ENCODE measurements at regions not wholly inside any gene's neighbourhood (a gene's known extent, or its start where the extent isn't known, plus 50 kb on each side); places are given as distances from the start of the nearest gene placed in this dataset.
"Not testable (repeated sequence)": the region's sequence is repeated elsewhere in the genome, so short reads cannot be mapped to it uniquely, and the experiment has no call there.

DNA sequence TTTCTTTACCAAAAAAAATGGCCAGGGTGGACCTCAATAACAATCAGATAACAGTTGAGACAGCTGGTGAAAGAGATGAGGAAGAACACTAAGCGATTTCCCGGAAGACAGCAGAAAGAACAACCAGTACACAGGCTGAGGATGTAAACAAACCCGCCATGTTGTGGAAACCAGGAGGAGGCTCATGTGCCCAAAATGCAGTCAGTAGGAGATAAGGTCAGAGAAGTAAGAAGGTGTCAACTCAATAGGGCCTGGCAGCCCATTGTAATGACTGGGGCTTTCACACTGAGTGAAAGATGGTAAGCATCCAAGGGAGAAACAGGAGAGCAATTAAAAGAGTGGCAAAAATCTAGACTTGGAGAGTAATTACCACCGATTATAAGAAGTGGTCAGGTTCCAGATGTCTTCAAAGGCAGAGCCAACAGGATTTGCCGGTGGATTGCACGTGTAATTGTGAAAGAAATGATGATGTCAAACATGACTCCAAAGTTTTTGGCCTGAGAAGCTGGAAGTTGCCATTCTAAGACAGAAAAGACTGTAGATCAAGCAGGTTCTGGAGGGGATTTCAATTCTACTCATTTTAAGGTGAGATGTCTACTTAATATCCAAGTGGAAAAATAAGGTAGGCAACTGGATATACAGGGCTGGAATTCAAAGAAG, 77.7 kb upstream of the CYP1B1 start:
- intact Hi-C loops (cut with DNase I) = no loop called here
- no peak for DNase-seq (ENCODE audit: low spot score)

DNA sequence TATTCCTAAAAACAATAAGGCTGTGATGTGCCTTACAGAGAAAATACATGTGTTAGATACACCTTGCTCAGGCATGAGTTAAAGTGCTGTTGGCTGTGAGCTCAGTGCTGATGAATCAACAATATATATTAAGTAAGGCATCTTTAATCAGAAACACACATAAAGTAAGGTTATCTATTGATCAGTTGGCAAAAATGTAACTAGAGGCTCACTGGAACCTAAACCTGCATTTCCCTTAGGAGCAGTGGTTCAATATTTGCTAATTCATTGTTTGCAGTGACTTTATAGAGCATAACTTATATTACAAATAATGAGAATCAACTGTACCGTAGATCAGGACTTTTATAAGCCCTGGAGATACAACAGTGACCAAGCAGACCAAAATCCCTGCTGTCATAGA, 77.0 kb upstream of the CYP1B1 start:
- no peak for DNase-seq (ENCODE audit: low spot score)
- intact Hi-C loops (cut with DNase I) = no loop called here

DNA sequence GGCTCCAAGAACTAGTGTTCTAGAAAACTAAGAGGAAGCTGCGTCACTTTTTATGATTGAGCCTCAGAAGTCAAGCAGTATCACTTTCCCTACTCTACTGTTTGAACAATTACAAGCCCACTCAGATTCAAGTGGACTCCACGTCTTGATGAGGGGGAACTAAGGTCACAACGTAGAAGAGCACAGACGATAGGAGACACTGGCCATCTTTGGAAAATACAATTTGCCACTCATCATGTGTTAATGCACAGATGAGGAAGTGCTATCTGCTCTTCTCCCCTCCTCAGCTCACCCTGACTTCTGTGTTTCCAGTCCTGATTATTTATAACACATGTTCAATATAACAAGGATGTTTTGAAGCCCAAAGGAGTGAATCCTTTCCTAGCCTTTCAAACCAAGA, 76.1 kb upstream of the CYP1B1 start:
- DNase-seq (ENCODE audit: low spot score) = no peak
- intact Hi-C loops (cut with DNase I) = no loop called here

DNA sequence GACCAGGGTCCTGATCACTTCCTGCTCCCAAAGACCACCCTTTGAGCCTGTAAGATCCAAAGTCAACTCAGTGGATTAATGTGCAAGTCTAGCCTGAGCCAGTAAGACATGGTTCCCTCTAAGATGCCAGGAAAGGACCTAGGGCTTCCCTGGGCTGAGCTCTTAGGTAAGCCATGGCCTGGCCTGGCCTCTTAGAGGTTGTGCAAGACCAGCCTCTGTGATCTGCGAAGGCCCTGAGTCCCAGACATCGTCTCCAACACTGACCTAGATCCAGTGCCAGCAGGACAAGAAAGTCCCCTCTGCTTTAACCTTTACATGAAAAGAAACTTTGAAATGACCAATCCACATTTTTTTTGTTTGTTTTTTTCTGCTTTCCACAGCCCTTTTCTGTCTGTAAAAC, 73.6 kb upstream of the CYP1B1 start:
- intact Hi-C loops (cut with DNase I) = no loop called here

DNA sequence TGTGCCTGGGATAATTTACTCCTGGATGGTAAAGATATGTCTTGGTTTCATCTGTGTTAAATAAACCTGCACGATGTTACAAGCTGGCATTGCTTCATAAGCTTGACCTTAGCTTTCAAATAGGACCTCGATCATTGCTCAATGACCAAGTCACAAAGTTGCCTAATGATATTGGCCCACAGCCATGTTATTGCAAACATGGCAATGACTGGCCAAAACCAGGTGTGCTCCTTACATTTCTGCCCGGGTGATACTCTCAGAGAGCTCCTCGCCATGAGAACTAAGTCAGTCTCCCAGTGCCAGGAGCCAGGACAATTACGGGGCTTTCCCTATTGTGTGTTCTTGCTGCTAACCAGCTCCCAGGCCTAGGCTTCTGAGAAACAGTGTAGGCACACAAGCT, 72.5 kb upstream of the CYP1B1 start:
- intact Hi-C loops (cut with DNase I) = no loop called here
- no peak for DNase-seq (ENCODE audit: low spot score)

More for the DNA sequence above, 73.6 kb upstream of the CYP1B1 start:
- no peak for DNase-seq (ENCODE audit: low spot score)

DNA sequence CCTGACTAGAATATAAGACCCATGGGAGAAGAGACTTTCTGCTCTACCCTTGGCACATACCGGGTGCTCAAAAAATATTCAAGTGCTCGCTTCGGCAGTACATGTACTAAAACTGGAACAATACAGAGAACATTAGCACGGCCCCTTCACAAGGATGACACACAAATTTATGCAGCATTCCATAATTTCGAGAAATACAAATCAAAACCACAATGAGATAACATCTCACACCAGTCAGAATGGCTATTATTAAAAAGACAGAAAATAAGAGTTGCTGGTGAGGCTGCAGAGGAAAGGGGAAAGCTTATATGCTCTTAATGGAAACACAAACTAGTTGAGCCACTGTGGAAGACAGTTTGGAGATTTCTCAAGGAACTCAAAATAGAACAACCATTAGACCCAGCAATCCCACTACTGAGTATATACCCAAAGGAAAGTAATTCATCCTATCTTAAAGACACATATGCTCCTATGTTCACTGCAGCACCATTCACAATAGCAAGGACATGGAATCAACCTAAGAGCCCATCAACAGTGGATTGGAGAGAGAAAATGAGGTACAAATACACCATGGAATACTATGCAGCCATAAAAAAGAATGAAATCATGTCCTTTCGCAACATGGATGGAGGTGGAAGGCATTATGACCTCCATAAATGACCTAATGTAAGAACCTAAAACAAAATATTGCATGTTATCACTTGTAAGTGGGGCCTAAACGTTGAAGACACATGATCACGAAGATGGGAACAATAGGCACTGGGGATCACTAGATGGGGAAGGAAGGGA, 71.6 kb upstream of the CYP1B1 start:
- no peak for DNase-seq (ENCODE audit: low spot score)
- intact Hi-C loops (cut with DNase I) = no loop called here

DNA sequence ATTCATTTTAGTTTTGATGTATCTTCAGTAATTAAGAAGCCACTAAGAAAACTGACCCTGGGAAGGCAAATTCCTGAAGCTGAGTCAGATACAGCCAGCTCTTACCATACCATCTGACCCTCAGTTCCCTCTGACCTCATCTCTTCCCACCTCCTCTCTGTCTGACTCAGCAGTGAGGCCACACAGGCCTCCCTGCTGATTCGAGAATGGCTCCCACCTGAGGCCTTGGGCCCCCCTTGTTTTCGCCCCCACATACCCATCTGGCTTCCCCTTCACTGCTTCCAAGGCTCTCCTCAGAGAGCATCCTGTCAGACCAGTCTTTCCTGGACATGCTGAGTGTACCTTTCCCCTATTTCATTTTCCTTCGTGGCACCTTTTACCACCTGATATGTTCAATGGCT, 71.0 kb upstream of the CYP1B1 start:
- DNase-seq (ENCODE audit: low spot score) = no peak
- intact Hi-C loops (cut with DNase I) = no loop called here

DNA sequence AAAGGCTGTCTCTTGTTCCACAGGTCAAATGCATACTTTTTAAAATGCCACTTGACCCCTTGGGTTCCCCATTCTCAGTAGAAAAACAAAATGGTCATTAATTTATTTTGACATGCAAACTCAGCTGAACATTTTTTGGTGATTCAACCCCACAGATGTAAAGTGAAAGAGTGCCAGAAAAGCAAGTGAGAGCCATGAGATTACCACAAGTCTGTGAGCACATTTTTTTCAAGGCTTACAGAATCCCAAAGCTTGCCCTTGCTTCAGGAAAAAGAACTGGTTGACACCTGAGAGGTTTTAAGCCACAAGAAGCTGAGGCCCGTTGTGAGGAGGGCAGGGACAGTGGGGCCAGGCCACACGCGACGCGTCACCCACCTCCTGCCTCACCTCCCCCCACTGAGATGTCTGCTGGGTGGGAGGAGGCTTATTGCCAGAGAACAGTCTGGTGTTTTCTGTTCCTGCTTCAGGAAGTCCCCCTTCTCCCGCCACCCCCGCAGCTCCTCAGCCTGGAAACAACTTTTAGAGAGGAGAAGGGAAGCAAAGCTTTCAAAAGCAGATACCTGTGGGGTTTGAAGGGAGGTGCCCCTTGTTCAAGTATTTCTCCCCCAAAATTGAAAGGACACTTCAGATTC, 70.4 kb upstream of the CYP1B1 start:
- intact Hi-C loops (cut with DNase I) = no loop called here

DNA sequence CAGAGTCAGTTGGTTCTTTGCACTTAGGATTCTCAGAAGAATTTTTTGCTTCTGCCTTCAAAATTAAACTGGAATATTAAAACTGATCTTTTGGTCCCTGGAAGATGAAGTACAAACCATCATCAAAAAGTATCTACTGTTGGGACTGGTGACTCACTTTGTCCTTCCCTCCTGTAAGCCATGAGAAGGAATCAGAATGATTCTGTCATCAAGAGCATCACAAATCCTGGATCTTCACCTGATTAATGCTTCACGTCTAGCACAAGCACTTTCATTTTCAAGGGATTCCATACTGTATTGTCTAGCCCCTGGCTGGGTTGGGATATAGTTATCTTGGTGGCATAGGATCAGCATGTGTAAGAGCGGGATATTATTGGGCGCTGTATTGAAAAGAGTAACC, 69.3 kb upstream of the CYP1B1 start:
- intact Hi-C loops (cut with DNase I) = no loop called here
- no peak for DNase-seq (ENCODE audit: low spot score)

More for the DNA sequence above, 70.4 kb upstream of the CYP1B1 start:
- no peak for DNase-seq (ENCODE audit: low spot score)

DNA sequence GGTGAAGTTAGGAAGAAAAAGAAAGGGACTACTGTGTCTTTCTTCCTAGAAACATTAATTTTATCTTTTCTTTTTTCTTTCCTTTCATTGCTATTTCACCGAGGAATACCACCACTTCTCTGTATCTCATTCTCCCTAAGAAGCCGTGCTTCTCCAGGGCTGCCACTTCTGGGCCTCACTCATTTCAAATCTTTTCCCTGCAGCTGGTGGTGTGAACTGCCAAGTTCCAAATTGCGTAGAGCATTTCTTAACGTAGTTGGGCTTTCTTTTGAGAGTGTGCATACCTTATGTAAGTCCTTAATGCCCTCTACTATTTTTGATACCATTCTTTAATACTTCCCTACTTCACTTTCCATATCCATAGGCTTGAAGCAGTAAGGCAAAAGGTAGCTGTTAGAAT, 66.7 kb upstream of the CYP1B1 start:
- DNase-seq (ENCODE audit: low spot score) = no peak
- intact Hi-C loops (cut with DNase I) = no loop called here

DNA sequence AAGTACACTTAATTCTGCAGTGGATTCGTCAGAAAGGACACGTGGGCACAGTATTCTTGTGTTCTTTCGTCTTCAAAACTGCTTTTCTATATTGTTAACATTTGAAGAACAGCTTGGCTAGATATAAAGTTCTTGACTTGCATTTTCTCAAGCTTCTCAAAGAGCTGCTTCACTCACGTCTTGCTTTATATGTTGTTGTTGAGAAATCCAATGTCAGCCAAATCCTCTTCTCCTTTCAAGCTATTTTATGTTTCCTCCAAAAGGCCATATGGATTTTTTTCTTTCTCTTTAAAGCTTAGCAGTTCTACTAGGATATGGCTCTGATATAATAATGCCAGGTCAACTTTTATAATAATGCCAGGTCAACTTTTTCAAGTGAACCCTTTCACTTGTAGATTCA, 65.5 kb upstream of the CYP1B1 start:
- intact Hi-C loops (cut with DNase I) = no loop called here
- DNase-seq (ENCODE audit: low spot score) = no peak

DNA sequence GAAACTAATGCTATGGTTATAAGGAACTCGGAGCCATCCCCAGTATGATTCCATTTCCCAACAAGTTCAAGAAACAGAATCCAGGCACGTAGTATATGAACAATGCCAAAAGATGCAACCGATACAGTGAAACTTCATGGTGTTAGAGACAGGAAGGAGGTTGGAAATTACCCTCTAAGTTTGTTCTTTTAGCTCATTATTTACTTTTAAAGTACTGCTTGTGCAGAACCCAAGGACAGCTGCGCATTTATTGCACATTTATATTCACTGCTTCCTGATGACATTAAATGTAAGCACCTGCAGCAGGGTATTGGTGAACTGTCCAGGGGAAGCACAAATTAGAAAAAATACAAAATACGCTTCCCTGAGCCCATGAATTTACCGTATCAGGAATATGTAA, 63.0 kb upstream of the CYP1B1 start:
- DNase-seq (ENCODE audit: low spot score) = no peak
- intact Hi-C loops (cut with DNase I) = no loop called here

DNA sequence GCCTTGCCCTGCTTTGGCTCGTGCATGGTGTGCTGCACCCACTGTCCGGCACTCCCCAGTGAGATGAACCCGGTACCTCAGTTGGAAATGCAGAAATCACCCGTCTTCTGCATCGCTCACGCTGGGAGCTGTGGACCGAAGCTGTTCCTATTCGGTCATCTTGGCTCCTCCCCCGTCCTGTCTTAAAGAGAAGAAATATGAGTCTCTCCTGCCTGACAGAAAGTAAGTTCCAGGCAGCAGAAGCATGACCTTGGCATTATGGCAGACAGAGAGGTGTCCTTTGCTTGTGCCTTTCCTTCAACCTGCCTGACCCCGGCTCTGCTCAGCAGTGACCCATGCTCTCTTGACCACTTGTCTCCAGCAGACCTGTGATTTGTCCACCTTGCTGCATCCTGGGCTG, 62.5 kb upstream of the CYP1B1 start:
- DNase-seq (ENCODE audit: low spot score) = no peak
- intact Hi-C loops (cut with DNase I) = no loop called here

DNA sequence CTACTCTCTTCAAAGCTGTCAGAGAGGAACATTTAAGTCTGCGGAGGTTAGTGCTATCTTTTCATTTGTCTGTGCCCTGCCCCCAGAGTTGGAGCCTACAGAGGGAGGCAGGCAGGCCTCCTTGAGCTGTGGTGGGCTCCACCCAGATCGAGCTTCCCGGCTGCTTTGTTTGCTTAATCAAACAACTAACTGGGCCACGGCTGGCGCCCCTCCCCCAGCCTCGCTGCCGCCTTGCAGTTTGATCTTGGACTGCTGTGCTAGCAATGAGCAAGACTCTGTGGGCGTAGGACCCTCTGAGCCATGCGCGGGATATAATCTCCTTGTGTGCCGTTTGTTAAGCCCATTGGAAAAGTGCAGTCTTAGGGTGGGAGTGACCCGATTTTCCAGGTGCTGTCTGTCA, 62.0 kb upstream of the CYP1B1 start:
- intact Hi-C loops (cut with DNase I); DNase-seq (ENCODE audit: low spot score): not testable (repeated sequence)

DNA sequence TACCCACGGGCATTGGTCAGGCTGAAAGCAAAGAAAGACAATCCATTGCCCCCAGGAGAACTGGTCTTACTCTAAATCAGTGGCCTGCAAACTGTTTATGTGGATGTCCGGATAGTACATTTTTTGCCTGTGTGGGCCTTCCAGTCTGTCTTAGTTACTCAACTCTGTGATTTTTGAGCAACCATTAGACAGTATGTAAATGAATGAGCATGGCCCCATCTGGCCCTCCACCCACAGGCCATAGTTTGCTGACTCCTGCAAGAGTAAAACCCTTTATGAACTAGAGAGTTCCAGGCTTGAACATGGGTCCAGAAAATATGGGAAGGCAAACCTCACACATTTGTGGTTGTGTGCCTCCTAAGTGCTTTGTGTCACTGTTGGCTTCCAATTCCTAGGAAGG, 55.7 kb upstream of the CYP1B1 start:
- intact Hi-C loops (cut with DNase I) = no loop called here
- DNase-seq (ENCODE audit: low spot score) = no peak

DNA sequence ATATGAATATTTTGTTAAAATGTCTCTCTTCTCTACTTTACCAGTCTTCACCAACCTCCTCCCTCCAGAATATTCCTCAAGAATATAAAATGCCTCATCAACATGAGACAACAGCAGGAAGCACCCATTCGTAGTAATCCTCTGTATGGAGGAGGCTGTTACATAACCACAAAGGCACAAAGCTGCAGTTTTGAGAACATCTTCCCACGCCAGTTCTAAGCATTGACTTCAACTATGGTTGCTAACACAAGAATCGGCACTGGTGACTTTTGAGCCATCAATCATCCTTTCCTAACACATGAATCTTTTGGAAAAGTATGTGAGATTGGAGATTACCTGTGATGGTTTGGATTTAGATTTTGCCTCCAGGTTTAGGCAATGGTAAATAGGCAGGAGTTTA, 54.9 kb upstream of the CYP1B1 start:
- intact Hi-C loops (cut with DNase I) = no loop called here
- no peak for DNase-seq (ENCODE audit: low spot score)

DNA sequence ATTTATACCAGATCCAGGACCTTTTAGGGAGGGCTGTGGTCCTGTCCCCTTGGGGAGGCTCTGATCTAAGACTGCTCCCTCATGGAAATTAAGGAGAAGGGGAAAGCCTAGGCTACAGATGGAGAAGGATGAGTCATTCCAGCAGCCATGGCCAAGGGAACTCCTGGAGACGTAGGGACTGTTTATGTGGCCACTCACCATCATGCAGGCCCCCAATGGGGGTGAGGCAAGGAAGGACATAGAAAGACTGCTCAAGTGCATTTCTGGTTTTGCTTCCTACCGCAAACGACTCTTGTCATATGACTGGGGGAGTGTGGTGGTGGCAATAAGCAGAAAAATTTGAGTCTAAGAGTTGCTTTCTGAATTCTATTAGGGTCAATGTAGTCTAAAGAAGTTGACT, 54.0 kb upstream of the CYP1B1 start:
- DNase-seq (ENCODE audit: low spot score) = no peak
- intact Hi-C loops (cut with DNase I) = no loop called here

DNA sequence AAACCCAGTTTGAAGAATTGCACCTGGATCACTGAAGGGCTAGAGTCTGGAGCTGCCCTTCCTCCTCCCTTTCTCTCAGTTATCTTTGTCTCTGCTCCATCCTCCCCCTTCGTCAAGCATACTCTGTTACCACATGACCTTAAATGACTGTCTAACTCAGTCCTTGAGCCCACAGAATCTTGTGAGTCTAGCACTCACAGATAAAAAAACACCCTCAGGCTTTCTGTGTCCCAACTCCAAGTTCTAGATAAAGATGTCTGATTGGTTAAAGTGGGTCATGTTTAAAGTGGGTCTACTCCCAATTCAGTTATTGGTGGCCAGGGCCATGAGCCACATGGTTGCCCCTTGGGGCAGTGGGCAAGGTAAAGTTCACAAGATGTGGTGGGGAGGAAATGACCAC, 53.5 kb upstream of the CYP1B1 start:
- intact Hi-C loops (cut with DNase I) = no loop called here
- no peak for DNase-seq (ENCODE audit: low spot score)

DNA sequence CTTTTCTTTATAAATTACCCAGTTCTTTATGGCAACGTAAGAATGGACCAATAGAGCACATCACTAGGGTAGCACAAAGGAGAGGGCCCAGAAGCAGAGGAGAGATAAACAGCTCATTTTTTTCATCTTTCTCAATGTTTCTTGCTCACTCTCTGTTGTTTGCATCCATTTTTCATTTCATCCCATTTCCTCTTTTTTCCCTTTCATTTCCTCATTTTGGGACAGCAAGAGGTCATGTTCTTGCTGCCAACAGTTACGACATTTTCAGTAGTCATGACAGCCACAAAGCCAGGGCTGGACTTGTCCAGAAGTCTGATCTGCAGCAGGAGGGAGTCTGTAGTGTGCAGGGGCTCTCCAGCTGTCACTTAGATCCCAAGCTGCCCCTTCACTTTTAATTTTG, 52.7 kb upstream of the CYP1B1 start:
- intact Hi-C loops (cut with DNase I) = no loop called here
- no peak for DNase-seq (ENCODE audit: low spot score)

DNA sequence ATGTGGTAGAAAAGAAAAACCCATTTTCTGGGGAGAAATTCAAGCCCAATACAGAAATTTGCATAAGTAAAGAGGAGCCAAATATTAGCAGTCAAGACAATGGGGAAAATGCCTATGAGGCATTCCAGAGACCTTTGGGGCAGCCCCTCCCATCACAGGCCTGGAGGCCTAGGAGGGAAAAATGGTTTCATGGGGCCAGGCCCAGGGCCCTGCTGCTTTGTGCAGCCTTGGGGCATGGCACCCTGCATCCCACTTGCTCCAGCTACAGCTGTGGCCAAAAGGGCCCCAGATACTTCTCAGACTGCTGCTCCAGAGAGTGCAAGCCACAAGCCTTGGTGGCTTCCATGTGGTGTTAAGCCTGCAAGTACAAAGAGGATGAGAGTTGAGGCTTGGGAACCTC, 51.3 kb upstream of the CYP1B1 start:
- intact Hi-C loops (cut with DNase I) = no loop called here
- no peak for DNase-seq (ENCODE audit: low spot score)

DNA sequence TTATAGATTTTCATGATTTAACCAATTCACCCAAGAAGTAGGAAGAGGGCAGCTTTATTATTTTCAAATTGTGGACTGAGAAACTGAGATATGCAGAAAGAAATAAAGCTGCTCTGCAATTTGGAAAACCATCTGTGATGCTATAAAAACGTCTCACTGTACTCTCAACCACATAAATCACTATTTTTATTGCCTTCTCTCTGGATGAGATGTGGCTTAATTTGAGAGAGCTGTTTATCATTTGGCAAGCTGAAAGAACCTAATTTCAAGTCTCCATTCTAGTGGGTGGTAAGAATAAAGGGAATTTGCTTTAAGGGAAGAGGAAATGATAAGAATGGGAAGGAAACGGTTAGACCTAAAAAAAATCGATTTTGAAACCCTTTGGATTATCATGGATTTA, 49.9 kb upstream of the CYP1B1 start:
- DNase-seq (ENCODE audit: low spot score) = no peak
- intact Hi-C loops (cut with DNase I) = no loop called here

Measured in posterior vena cava (tissue), 2 donors.